RWPE2 (cell line): ENCODE measurements at regions not wholly inside any gene's neighbourhood (a gene's known extent, or its start where the extent isn't known, plus 50 kb on each side); places are given as distances from the start of the nearest gene placed in this dataset.
A peak's percentile ranks its signal among the peaks of the same experiment; 100 is the strongest.

ENCODE experiments used
- ATAC-seq: fragments of 200-7000 bp; cut with Tn5 transposase; 3 replicates; pipeline ENCODE4 v1.9.1; 2021; ENCODE audit warnings: low read depth
- DNase-seq: peaks from one replicate; pipeline ENCODE4 v3.0.0-alpha.2; 2020; ENCODE audit warnings: low spot score
- H3K27ac ChIP-seq: fragments of 450-650 bp; 2 replicates; pipeline ENCODE4 v1.5.1; 2017; ENCODE audit warnings: mild to moderate bottlenecking; ENCODE audit not compliant: poor library complexity, severe bottlenecking
- H3K27me3 ChIP-seq: fragments of 250-450 bp; sonication (Bioruptor Pico); 2 replicates; pipeline ENCODE4 v1.5.1; 2021; ENCODE audit warnings: mild to moderate bottlenecking, moderate library complexity; ENCODE audit not compliant: insufficient read depth, poor library complexity, severe bottlenecking
- H3K36me3 ChIP-seq: fragments of 250-450 bp; sonication (Bioruptor Pico); 2 replicates; pipeline ENCODE4 v1.5.1; 2020; ENCODE audit warnings: low read depth, mild to moderate bottlenecking, moderate library complexity
- H3K4me1 ChIP-seq: fragments of 250-450 bp; sonication (Bioruptor Pico); 2 replicates; pipeline ENCODE4 v1.5.1; 2021; ENCODE audit warnings: mild to moderate bottlenecking, moderate library complexity; ENCODE audit not compliant: insufficient read depth, poor library complexity, severe bottlenecking
- H3K4me3 ChIP-seq: fragments of 250-450 bp; sonication (Bioruptor Pico); 2 replicates; pipeline ENCODE4 v1.5.1; 2021; ENCODE audit warnings: mild to moderate bottlenecking, moderate library complexity; ENCODE audit not compliant: severe bottlenecking
- H3K9me3 ChIP-seq: fragments of 250-450 bp; sonication (Bioruptor Pico); 2 replicates; pipeline ENCODE4 v1.5.1; 2021; ENCODE audit warnings: mild to moderate bottlenecking, moderate library complexity; ENCODE audit not compliant: severe bottlenecking
- CTCF ChIP-seq: fragments of 450-650 bp; IDR thresholded peaks from one replicate; pipeline ENCODE4 v1.5.1; 2017; ENCODE audit warnings: mild to moderate bottlenecking, moderate library complexity; ENCODE audit not compliant: poor library complexity, severe bottlenecking

DNA sequence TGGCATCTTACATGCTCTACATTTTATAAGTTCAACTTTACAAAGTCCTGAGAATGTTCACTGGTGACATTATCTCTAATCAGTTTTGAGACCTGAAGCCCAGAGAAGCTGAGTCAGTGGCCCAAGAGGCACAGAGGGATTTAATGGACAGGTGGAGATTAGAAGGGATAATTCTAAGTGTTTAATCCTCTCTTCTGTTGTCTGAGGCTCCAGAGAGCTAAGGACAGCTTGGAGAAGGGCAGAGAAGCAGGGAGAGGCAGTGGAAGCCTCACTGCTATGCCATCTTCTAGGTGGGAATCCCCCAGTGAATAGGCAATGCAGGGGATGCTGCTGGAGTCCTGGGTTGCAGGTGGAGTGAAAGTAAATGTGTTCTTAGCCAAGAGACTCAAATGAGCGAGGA, 369.4 kb upstream of the SLCO3A1 start:
- TF ChIP-seq CTCF = no peak
- H3K36me3 ChIP-seq = no peaks in the 10 kb centered on the region
- no peaks in the 10 kb centered on the region for H3K27me3 ChIP-seq
- DNase-seq = no peak
- H3K27ac ChIP-seq = no peak overlapping the region
- H3K9me3 ChIP-seq = no peaks in the 10 kb centered on the region
- H3K4me1 ChIP-seq = peaks cover 2% of the 10 kb centered on the region
- no peak overlapping the region for H3K4me3 ChIP-seq
- no peak for ATAC-seq

DNA sequence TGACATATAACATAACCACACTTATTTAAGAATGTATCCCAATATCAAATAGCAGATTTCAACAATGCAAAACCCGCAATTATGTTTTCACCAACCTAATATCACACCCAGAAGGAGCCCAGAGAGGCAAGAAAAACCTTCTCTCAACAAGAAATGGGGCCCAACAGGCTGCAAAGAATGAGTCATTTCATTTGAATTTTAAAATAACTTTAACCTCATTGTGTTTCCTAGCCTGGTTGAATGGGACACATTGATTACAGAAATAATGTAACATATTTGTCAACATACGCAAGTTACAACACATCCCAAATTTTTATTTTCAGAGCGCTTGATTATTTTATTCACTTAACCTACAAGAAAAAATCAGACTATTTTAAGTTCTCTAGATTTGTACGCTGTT, 365.1 kb upstream of the SLCO3A1 start:
- no peak for TF ChIP-seq CTCF
- Histone ChIP-seq H3K4me3 (no peak overlapping the region), H3K27me3 (no peaks in the 10 kb centered on the region), H3K27ac (no peak overlapping the region), H3K9me3 (peaks cover 3% of the 10 kb centered on the region), H3K36me3 (no peaks in the 10 kb centered on the region), H3K4me1 (peaks cover 6% of the 10 kb centered on the region)
- DNase-seq (no peak), ATAC-seq (no peak)

DNA sequence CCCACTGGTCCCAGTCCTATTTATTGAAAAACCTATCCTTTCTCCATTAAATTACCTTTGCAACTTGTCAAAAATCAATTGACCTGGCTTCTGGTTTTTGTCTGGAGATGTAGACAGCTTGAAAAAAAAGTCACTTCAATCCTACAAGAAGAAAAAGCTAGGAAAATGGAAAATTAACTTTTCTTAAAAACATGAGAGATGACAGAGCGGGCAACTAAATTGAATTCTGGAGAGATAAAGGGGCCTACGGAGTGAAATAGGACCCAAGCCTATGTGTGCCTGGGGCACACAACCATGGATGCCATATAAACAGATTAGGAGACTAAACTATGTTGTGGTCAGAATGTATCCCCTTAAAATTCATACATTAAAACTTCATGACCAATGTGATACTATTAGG, 363.3 kb upstream of the SLCO3A1 start:
- DNase-seq (no peak), ATAC-seq (no peak)
- Histone ChIP-seq H3K27me3 (no peaks in the 10 kb centered on the region), H3K4me1 (peaks cover 9% of the 10 kb centered on the region), H3K4me3 (no peak overlapping the region), H3K27ac (no peak overlapping the region), H3K36me3 (no peaks in the 10 kb centered on the region), H3K9me3 (peaks cover 3% of the 10 kb centered on the region)
- TF ChIP-seq CTCF = no peak

- peaks cover 9% of the 10 kb centered on the region for H3K4me1 ChIP-seq
- no peak for TF ChIP-seq CTCF
- peaks cover 3% of the 10 kb centered on the region for H3K9me3 ChIP-seq
- H3K36me3 ChIP-seq = no peaks in the 10 kb centered on the region
- DNase-seq (no peak), ATAC-seq (peak; percentile 72)
- no peak overlapping the region for H3K4me3 ChIP-seq
- peak overlapping the region; percentile 1 for H3K27ac ChIP-seq
- H3K27me3 ChIP-seq = no peaks in the 10 kb centered on the region
Observed at GRCh38 chr15:91491101-91491950, 362.2 kb upstream of the SLCO3A1 start.
